ENCODE measurements at regions not wholly inside any gene's neighbourhood (a gene's known extent, or its start where the extent isn't known, plus 50 kb on each side); places are given as distances from the start of the nearest gene placed in this dataset.
"Not testable (repeated sequence)": the region's sequence is repeated elsewhere in the genome, so short reads cannot be mapped to it uniquely, and the experiment has no call there.

- ATAC-seq (no peak), DNase-seq (no peak)
Observed at GRCh38 chr5:163696579-163696887, 191.1 kb downstream of the MAT2B start.

- no peak for DNase-seq
Observed at GRCh38 chr5:163706053-163706771, 200.8 kb downstream of the MAT2B start.

GRCh38 chr5:163712011-163712410 is 206.6 kb downstream of the MAT2B start:
- DNase-seq (no peak), ATAC-seq (no peak)

More at GRCh38 chr5:163706053-163706771, 200.8 kb downstream of the MAT2B start:
- no peak for ATAC-seq

GRCh38 chr5:163718272-163718671 is 212.9 kb downstream of the MAT2B start:
- DNase-seq (no peak), ATAC-seq (no peak)

GRCh38 chr5:163724305-163724704 is 218.9 kb downstream of the MAT2B start:
- ATAC-seq (no peak), DNase-seq (no peak)

- DNase-seq, result no peak
- ATAC-seq, result no peak
Observed at GRCh38 chr5:163727028-163727427, 221.6 kb downstream of the MAT2B start.

- ATAC-seq, result no peak
Observed at GRCh38 chr5:163730206-163730756, 224.9 kb downstream of the MAT2B start.

GRCh38 chr5:163731256-163731655 is 225.8 kb downstream of the MAT2B start:
- ATAC-seq (no peak), DNase-seq (no peak)

More at GRCh38 chr5:163730206-163730756, 224.9 kb downstream of the MAT2B start:
- no peak for DNase-seq

- DNase-seq (no peak), ATAC-seq (no peak)
Observed at GRCh38 chr5:163735069-163735468, 229.7 kb downstream of the MAT2B start.

GRCh38 chr5:163747586-163747985 is 242.2 kb downstream of the MAT2B start:
- ATAC-seq (no peak), DNase-seq (no peak)

- DNase-seq, result no peak
- no peak for ATAC-seq
Observed at GRCh38 chr5:163748934-163749333, 243.5 kb downstream of the MAT2B start.

- not testable (repeated sequence) for DNase-seq, ATAC-seq
Observed at GRCh38 chr5:163750415-163750814, 245.0 kb downstream of the MAT2B start.

GRCh38 chr5:163755505-163755904 is 250.1 kb downstream of the MAT2B start:
- no peak for ATAC-seq
- DNase-seq, result no peak

GRCh38 chr5:163756170-163756569 is 250.8 kb downstream of the MAT2B start:
- no peak for ATAC-seq
- no peak for DNase-seq

GRCh38 chr5:163757344-163757743 is 251.9 kb downstream of the MAT2B start:
- ATAC-seq, result no peak

GRCh38 chr5:163758283-163758711 is 252.9 kb downstream of the MAT2B start:
- no peak for ATAC-seq
- no peak for DNase-seq

More at GRCh38 chr5:163757344-163757743, 251.9 kb downstream of the MAT2B start:
- DNase-seq, result no peak

- no peak for ATAC-seq
- no peak for DNase-seq
Observed at GRCh38 chr5:163759000-163759704, 253.7 kb downstream of the MAT2B start.

GRCh38 chr5:163760498-163760897 is 255.1 kb downstream of the MAT2B start:
- ATAC-seq (no peak), DNase-seq (no peak)

GRCh38 chr5:163766936-163767670 is 261.7 kb downstream of the MAT2B start:
- no peak for DNase-seq
- ATAC-seq, result no peak

- no peak for DNase-seq
- no peak for ATAC-seq
Observed at GRCh38 chr5:163770625-163771024, 265.2 kb downstream of the MAT2B start.

- ATAC-seq (no peak), DNase-seq (no peak)
Observed at GRCh38 chr5:163772241-163772640, 266.8 kb downstream of the MAT2B start.

GRCh38 chr5:163772644-163773043 is 267.2 kb downstream of the MAT2B start:
- DNase-seq (no peak), ATAC-seq (no peak)

GRCh38 chr5:163773226-163773625 is 267.8 kb downstream of the MAT2B start:
- DNase-seq, result no peak
- no peak for ATAC-seq
